GM23248 (cell line): ENCODE measurements at regions not wholly inside any gene's neighbourhood (a gene's known extent, or its start where the extent isn't known, plus 50 kb on each side); places are given as distances from the start of the nearest gene placed in this dataset.

Source experiments
- EZH2 ChIP-seq: fragments of 200-600 bp; sonication (generic); IDR thresholded peaks from 2 replicates; pipeline ENCODE4 v1.6.1; 2018; ENCODE audit warnings: antibody characterized with exemption, mild to moderate bottlenecking; ENCODE audit not compliant: insufficient read depth, poor library complexity, severe bottlenecking
- EZH2phosphoT487 ChIP-seq: fragments of 200-600 bp; sonication (generic); IDR thresholded peaks from 2 replicates; pipeline ENCODE4 v1.6.1; 2018; ENCODE audit warnings: antibody characterized with exemption, moderate library complexity, mild to moderate bottlenecking, low read depth; ENCODE audit not compliant: insufficient read depth

DNA sequence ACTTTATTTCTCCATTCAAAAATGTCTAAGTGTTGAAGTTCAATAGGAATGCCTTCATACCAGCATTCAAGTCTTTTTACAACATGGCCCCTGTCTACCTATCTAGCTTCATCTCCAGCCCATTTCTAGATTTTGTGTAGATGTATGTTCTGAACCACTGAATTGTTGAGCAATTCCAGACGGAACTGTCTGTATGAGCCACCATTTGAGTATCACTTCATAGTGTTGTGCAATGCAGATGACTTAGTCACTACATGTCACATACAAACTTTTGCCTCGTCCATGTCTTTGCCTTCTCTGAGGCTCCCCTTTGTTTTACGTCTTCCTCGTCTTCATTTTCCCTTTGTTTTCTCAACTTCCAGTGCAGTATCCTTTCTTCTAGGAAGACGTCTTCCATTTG is 118.1 kb downstream of the INHBA start:
- TF ChIP-seq EZH2 (no peak), EZH2phosphoT487 (no peak)
